ENCODE measurements at regions not wholly inside any gene's neighbourhood (a gene's known extent, or its start where the extent isn't known, plus 50 kb on each side); places are given as distances from the start of the nearest gene placed in this dataset.

- intact Hi-C loops (cut with micrococcal nuclease): no loop called here
- Mint-ChIP-seq H3K27me3 (no peaks in the 10 kb centered on the region), H3K36me3 (no peaks in the 10 kb centered on the region), H3K27ac (no peak overlapping the region), H3K4me1 (no peaks in the 10 kb centered on the region), H3K9me3 (no peaks in the 10 kb centered on the region), H3K4me3 (no peak overlapping the region)
- ATAC-seq (no peak), DNase-seq (no peak)
- no peaks in the 10 kb centered on the region for H3K27me3 ChIP-seq (ENCODE audit: control insufficient read depth in 2 of 2, insufficient read depth in 2 of 2, low read length in 2 of 2)
- ChIA-PET POLR2A (no interaction called here), CTCF (no interaction called here)
- no peaks in the 10 kb centered on the region for H3K4me1 ChIP-seq (ENCODE audit: control insufficient read depth in 2 of 2, insufficient read depth in 2 of 2, low read length in 2 of 2)
- H3K4me3 ChIP-seq (ENCODE audit: low read length): no peak overlapping the region
- H3K27ac ChIP-seq (ENCODE audit: low read depth, low read length): no peak overlapping the region
- no peaks in the 10 kb centered on the region for H3K36me3 ChIP-seq (ENCODE audit: control insufficient read depth in 2 of 3, insufficient read depth in 3 of 3, low read length in 3 of 3)
- no peaks in the 10 kb centered on the region for H3K9me3 ChIP-seq (ENCODE audit: control insufficient read depth in 2 of 3, low read length in 3 of 3)
Observed at GRCh38 chr2:58645017-58645416, 403.9 kb upstream of the FANCL start.

GRCh38 chr2:58644451-58644850 lies 403.3 kb upstream of the FANCL start:
- ChIA-PET POLR2A (no interaction called here), CTCF (no interaction called here)
- no peaks in the 10 kb centered on the region for H3K27me3 Mint-ChIP-seq
- ATAC-seq: no peak
- no peak overlapping the region for H3K27ac ChIP-seq (ENCODE audit: low read depth, low read length)
- H3K36me3 Mint-ChIP-seq: no peaks in the 10 kb centered on the region
- H3K4me1 Mint-ChIP-seq: no peaks in the 10 kb centered on the region
- H3K4me3 Mint-ChIP-seq: no peak overlapping the region
- H3K9me3 ChIP-seq (ENCODE audit: control insufficient read depth in 2 of 3, low read length in 3 of 3): no peaks in the 10 kb centered on the region
- no peaks in the 10 kb centered on the region for H3K27me3 ChIP-seq (ENCODE audit: control insufficient read depth in 2 of 2, insufficient read depth in 2 of 2, low read length in 2 of 2)
- H3K9me3 Mint-ChIP-seq: no peaks in the 10 kb centered on the region
- H3K4me3 ChIP-seq (ENCODE audit: low read length): no peak overlapping the region
- no peak for DNase-seq
- no peaks in the 10 kb centered on the region for H3K36me3 ChIP-seq (ENCODE audit: control insufficient read depth in 2 of 3, insufficient read depth in 3 of 3, low read length in 3 of 3)
- intact Hi-C loops (cut with micrococcal nuclease): no loop called here
- H3K4me1 ChIP-seq (ENCODE audit: control insufficient read depth in 2 of 2, insufficient read depth in 2 of 2, low read length in 2 of 2): no peaks in the 10 kb centered on the region
- no peak overlapping the region for H3K27ac Mint-ChIP-seq

GRCh38 chr2:58641001-58641400 lies 399.9 kb upstream of the FANCL start:
- ChIA-PET CTCF (no interaction called here), POLR2A (no interaction called here)
- H3K4me3 ChIP-seq (ENCODE audit: low read length): no peak overlapping the region
- H3K27me3 ChIP-seq (ENCODE audit: control insufficient read depth in 2 of 2, insufficient read depth in 2 of 2, low read length in 2 of 2): no peaks in the 10 kb centered on the region
- no peaks in the 10 kb centered on the region for H3K4me1 ChIP-seq (ENCODE audit: control insufficient read depth in 2 of 2, insufficient read depth in 2 of 2, low read length in 2 of 2)
- Mint-ChIP-seq H3K9me3 (no peaks in the 10 kb centered on the region), H3K4me1 (no peaks in the 10 kb centered on the region), H3K4me3 (no peak overlapping the region), H3K27me3 (peaks cover 0 to 7% (median 0%) of the 10 kb centered on the region in 5 donors), H3K27ac (no peak overlapping the region), H3K36me3 (no peaks in the 10 kb centered on the region)
- H3K9me3 ChIP-seq (ENCODE audit: control insufficient read depth in 2 of 3, low read length in 3 of 3): no peaks in the 10 kb centered on the region
- no peak for DNase-seq
- H3K36me3 ChIP-seq (ENCODE audit: control insufficient read depth in 2 of 3, insufficient read depth in 3 of 3, low read length in 3 of 3): no peaks in the 10 kb centered on the region
- H3K27ac ChIP-seq (ENCODE audit: low read depth, low read length): no peak overlapping the region
- intact Hi-C loops (cut with micrococcal nuclease): no loop called here
- ATAC-seq: no peak

GRCh38 chr2:58640042-58640441 lies 398.9 kb upstream of the FANCL start:
- H3K9me3 ChIP-seq (ENCODE audit: control insufficient read depth in 2 of 3, low read length in 3 of 3): no peaks in the 10 kb centered on the region
- ChIA-PET POLR2A (no interaction called here), CTCF (no interaction called here)
- H3K9me3 Mint-ChIP-seq: no peaks in the 10 kb centered on the region
- DNase-seq: no peak
- no peaks in the 10 kb centered on the region for H3K4me1 Mint-ChIP-seq
- peaks cover 0 to 7% (median 0%) of the 10 kb centered on the region in 5 donors for H3K27me3 Mint-ChIP-seq
- no peak overlapping the region for H3K27ac ChIP-seq (ENCODE audit: low read depth, low read length)
- H3K4me3 Mint-ChIP-seq: no peak overlapping the region
- no peak overlapping the region for H3K4me3 ChIP-seq (ENCODE audit: low read length)
- no peak overlapping the region for H3K27ac Mint-ChIP-seq
- no peaks in the 10 kb centered on the region for H3K4me1 ChIP-seq (ENCODE audit: control insufficient read depth in 2 of 2, insufficient read depth in 2 of 2, low read length in 2 of 2)
- no peaks in the 10 kb centered on the region for H3K27me3 ChIP-seq (ENCODE audit: control insufficient read depth in 2 of 2, insufficient read depth in 2 of 2, low read length in 2 of 2)
- H3K36me3 Mint-ChIP-seq: no peaks in the 10 kb centered on the region
- no peaks in the 10 kb centered on the region for H3K36me3 ChIP-seq (ENCODE audit: control insufficient read depth in 2 of 3, insufficient read depth in 3 of 3, low read length in 3 of 3)
- intact Hi-C loops (cut with micrococcal nuclease): no loop called here
- no peak for ATAC-seq

GRCh38 chr2:58638256-58638805 lies 397.2 kb upstream of the FANCL start:
- ATAC-seq (no peak), DNase-seq (no peak)
- CTCF ChIA-PET: no interaction called here

GRCh38 chr2:58636872-58637271 lies 395.7 kb upstream of the FANCL start:
- Histone ChIP-seq H3K27ac (ENCODE audit: low read depth, low read length) (no peak overlapping the region), H3K36me3 (ENCODE audit: control insufficient read depth in 2 of 3, insufficient read depth in 3 of 3, low read length in 3 of 3) (no peaks in the 10 kb centered on the region), H3K9me3 (ENCODE audit: control insufficient read depth in 2 of 3, low read length in 3 of 3) (no peaks in the 10 kb centered on the region), H3K4me3 (ENCODE audit: low read length) (no peak overlapping the region), H3K4me1 (ENCODE audit: control insufficient read depth in 2 of 2, insufficient read depth in 2 of 2, low read length in 2 of 2) (no peaks in the 10 kb centered on the region), H3K27me3 (ENCODE audit: control insufficient read depth in 2 of 2, insufficient read depth in 2 of 2, low read length in 2 of 2) (no peaks in the 10 kb centered on the region)
- CTCF ChIA-PET: no interaction called here
- H3K27ac Mint-ChIP-seq: no peak overlapping the region
- no peak overlapping the region for H3K4me3 Mint-ChIP-seq
- peaks cover 0 to 7% (median 0%) of the 10 kb centered on the region in 5 donors for H3K27me3 Mint-ChIP-seq
- H3K9me3 Mint-ChIP-seq: no peaks in the 10 kb centered on the region
- no peak for ATAC-seq
- DNase-seq: no peak
- no peaks in the 10 kb centered on the region for H3K4me1 Mint-ChIP-seq
- H3K36me3 Mint-ChIP-seq: no peaks in the 10 kb centered on the region
- intact Hi-C loops (cut with micrococcal nuclease): no loop called here
- POLR2A ChIA-PET: no interaction called here

More at GRCh38 chr2:58638256-58638805, 397.2 kb upstream of the FANCL start:
- peaks cover 0 to 7% (median 0%) of the 10 kb centered on the region in 5 donors for H3K27me3 Mint-ChIP-seq
- no peak overlapping the region for H3K4me3 Mint-ChIP-seq
- POLR2A ChIA-PET: no interaction called here
- no peak overlapping the region for H3K27ac Mint-ChIP-seq
- H3K4me1 ChIP-seq (ENCODE audit: control insufficient read depth in 2 of 2, insufficient read depth in 2 of 2, low read length in 2 of 2): no peaks in the 10 kb centered on the region
- H3K4me1 Mint-ChIP-seq: no peaks in the 10 kb centered on the region
- H3K27ac ChIP-seq (ENCODE audit: low read depth, low read length): no peak overlapping the region
- H3K36me3 ChIP-seq (ENCODE audit: control insufficient read depth in 2 of 3, insufficient read depth in 3 of 3, low read length in 3 of 3): no peaks in the 10 kb centered on the region
- H3K9me3 ChIP-seq (ENCODE audit: control insufficient read depth in 2 of 3, low read length in 3 of 3): no peaks in the 10 kb centered on the region
- no peaks in the 10 kb centered on the region for H3K9me3 Mint-ChIP-seq
- intact Hi-C loops (cut with micrococcal nuclease): no loop called here
- no peak overlapping the region for H3K4me3 ChIP-seq (ENCODE audit: low read length)
- no peaks in the 10 kb centered on the region for H3K36me3 Mint-ChIP-seq
- H3K27me3 ChIP-seq (ENCODE audit: control insufficient read depth in 2 of 2, insufficient read depth in 2 of 2, low read length in 2 of 2): no peaks in the 10 kb centered on the region

GRCh38 chr2:58635801-58636375 lies 394.8 kb upstream of the FANCL start:
- DNase-seq (no peak), ATAC-seq (no peak)
- intact Hi-C loops (cut with micrococcal nuclease): no loop called here
- Mint-ChIP-seq H3K4me1 (no peaks in the 10 kb centered on the region), H3K36me3 (no peaks in the 10 kb centered on the region), H3K4me3 (no peak overlapping the region), H3K9me3 (no peaks in the 10 kb centered on the region), H3K27ac (no peak overlapping the region), H3K27me3 (peaks cover 0 to 7% (median 0%) of the 10 kb centered on the region in 5 donors)
- Histone ChIP-seq H3K27ac (ENCODE audit: low read depth, low read length) (no peak overlapping the region), H3K27me3 (ENCODE audit: control insufficient read depth in 2 of 2, insufficient read depth in 2 of 2, low read length in 2 of 2) (no peaks in the 10 kb centered on the region), H3K36me3 (ENCODE audit: control insufficient read depth in 2 of 3, insufficient read depth in 3 of 3, low read length in 3 of 3) (no peaks in the 10 kb centered on the region), H3K9me3 (ENCODE audit: control insufficient read depth in 2 of 3, low read length in 3 of 3) (no peaks in the 10 kb centered on the region), H3K4me3 (ENCODE audit: low read length) (no peak overlapping the region), H3K4me1 (ENCODE audit: control insufficient read depth in 2 of 2, insufficient read depth in 2 of 2, low read length in 2 of 2) (no peaks in the 10 kb centered on the region)
- POLR2A ChIA-PET: no interaction called here
- CTCF ChIA-PET: no interaction called here

All from naive thymus-derived CD4-positive, alpha-beta T cell (primary cell).